Glutamatergic neuron (in vitro differentiated cells): ENCODE measurements at regions not wholly inside any gene's neighbourhood (a gene's known extent, or its start where the extent isn't known, plus 50 kb on each side); places are given as distances from the start of the nearest gene placed in this dataset.

Source experiments
- DNase-seq: peaks from one replicate; pipeline ENCODE4 v3.0.0; 2022
- H3K27ac Mint-ChIP-seq: one replicate; pipeline ENCODE4 v1.8.0; 2020; ENCODE audit warnings: mild to moderate bottlenecking, mixed read lengths, inconsistent platforms; ENCODE audit not compliant: unreplicated experiment
- H3K27me3 Mint-ChIP-seq: one replicate; pipeline ENCODE4 v1.8.0; 2020; ENCODE audit warnings: mild to moderate bottlenecking, moderate library complexity, mixed read lengths, inconsistent platforms; ENCODE audit not compliant: unreplicated experiment
- H3K36me3 Mint-ChIP-seq: one replicate; pipeline ENCODE4 v1.8.0; 2020; ENCODE audit warnings: mild to moderate bottlenecking, mixed read lengths, inconsistent platforms; ENCODE audit not compliant: unreplicated experiment
- H3K4me1 Mint-ChIP-seq: one replicate; pipeline ENCODE4 v1.8.0; 2020; ENCODE audit warnings: mild to moderate bottlenecking, low read depth, mixed read lengths, inconsistent platforms; ENCODE audit not compliant: unreplicated experiment
- H3K4me3 Mint-ChIP-seq: one replicate; pipeline ENCODE4 v1.8.0; 2020; ENCODE audit warnings: mild to moderate bottlenecking, mixed read lengths, inconsistent platforms; ENCODE audit not compliant: unreplicated experiment
- H3K9me3 Mint-ChIP-seq: one replicate; pipeline ENCODE4 v1.8.0; 2020; ENCODE audit warnings: mild to moderate bottlenecking, moderate library complexity, mixed read lengths, inconsistent platforms; ENCODE audit not compliant: unreplicated experiment
- CTCF ChIP-seq: fragments of 200-600 bp; sonication (generic); IDR thresholded peaks from one replicate; pipeline ENCODE4 v1.5.0; 2021; ENCODE audit not compliant: partially characterized antibody, unreplicated experiment

GRCh38 chr13:29993196-29993595 is 142.8 kb upstream of the UBL3 start:
- no peak for TF ChIP-seq CTCF
- no peak overlapping the region for H3K4me3 Mint-ChIP-seq
- H3K27me3 Mint-ChIP-seq, result no peaks in the 10 kb centered on the region
- DNase-seq, result no peak
- peaks cover 4% of the 10 kb centered on the region for H3K9me3 Mint-ChIP-seq
- no peak overlapping the region for H3K27ac Mint-ChIP-seq
- H3K4me1 Mint-ChIP-seq, result peaks cover 3% of the 10 kb centered on the region
- peaks cover 1% of the 10 kb centered on the region for H3K36me3 Mint-ChIP-seq

GRCh38 chr13:29991343-29991742 is 140.9 kb upstream of the UBL3 start:
- Mint-ChIP-seq H3K9me3 (peaks cover 6% of the 10 kb centered on the region), H3K4me3 (no peak overlapping the region)

GRCh38 chr13:29987340-29987739 is 136.9 kb upstream of the UBL3 start:
- no peak for DNase-seq
- Mint-ChIP-seq H3K9me3 (peaks cover 5% of the 10 kb centered on the region), H3K27ac (no peak overlapping the region), H3K27me3 (no peaks in the 10 kb centered on the region), H3K36me3 (peaks cover 15% of the 10 kb centered on the region), H3K4me3 (no peak overlapping the region), H3K4me1 (no peaks in the 10 kb centered on the region)
- no peak for TF ChIP-seq CTCF

More at GRCh38 chr13:29991343-29991742, 140.9 kb upstream of the UBL3 start:
- no peak for DNase-seq
- no peaks in the 10 kb centered on the region for H3K27me3 Mint-ChIP-seq
- H3K4me1 Mint-ChIP-seq, result peaks cover 3% of the 10 kb centered on the region
- H3K36me3 Mint-ChIP-seq, result peaks cover 13% of the 10 kb centered on the region
- H3K27ac Mint-ChIP-seq, result no peak overlapping the region
- TF ChIP-seq CTCF, result no peak

GRCh38 chr13:29980339-29980738 is 129.9 kb upstream of the UBL3 start:
- H3K9me3 Mint-ChIP-seq, result no peaks in the 10 kb centered on the region
- no peak overlapping the region for H3K27ac Mint-ChIP-seq
- no peaks in the 10 kb centered on the region for H3K4me1 Mint-ChIP-seq
- no peak for DNase-seq
- H3K36me3 Mint-ChIP-seq, result peaks cover 12% of the 10 kb centered on the region
- TF ChIP-seq CTCF, result no peak
- H3K4me3 Mint-ChIP-seq, result no peak overlapping the region
- H3K27me3 Mint-ChIP-seq, result no peaks in the 10 kb centered on the region

- Mint-ChIP-seq H3K27me3 (no peaks in the 10 kb centered on the region), H3K4me3 (no peak overlapping the region), H3K36me3 (peaks cover 12% of the 10 kb centered on the region), H3K9me3 (no peaks in the 10 kb centered on the region), H3K27ac (no peak overlapping the region), H3K4me1 (no peaks in the 10 kb centered on the region)
- no peak for DNase-seq
- no peak for TF ChIP-seq CTCF
Observed at GRCh38 chr13:29978211-29978610, 127.8 kb upstream of the UBL3 start.
